ENCODE measurements at regions not wholly inside any gene's neighbourhood (a gene's known extent, or its start where the extent isn't known, plus 50 kb on each side); places are given as distances from the start of the nearest gene placed in this dataset.

GRCh38 chr1:22338071-22338765, 113.4 kb upstream of the ZBTB40 start:
- intact Hi-C loops (cut with DNase I) = no loop called here
- DNase-seq (ENCODE audit: low spot score) = peak; percentile 58

GRCh38 chr1:22339237-22339636, 112.4 kb upstream of the ZBTB40 start:
- peak; percentile 70 for DNase-seq (ENCODE audit: low spot score)
- intact Hi-C loops (cut with DNase I) = no loop called here

- DNase-seq (ENCODE audit: low spot score) = peak; percentile 13
- intact Hi-C loops (cut with DNase I) = no loop called here
Observed at GRCh38 chr1:22340066-22340465, 111.6 kb upstream of the ZBTB40 start.

- intact Hi-C loops (cut with DNase I) = no loop called here
- peak; percentile 49 for DNase-seq (ENCODE audit: low spot score)
Observed at GRCh38 chr1:22340873-22341272, 110.8 kb upstream of the ZBTB40 start.

GRCh38 chr1:22341791-22342605, 109.7 kb upstream of the ZBTB40 start:
- intact Hi-C loops (cut with DNase I) = no loop called here
- DNase-seq (ENCODE audit: low spot score) = peak; percentile 72

- intact Hi-C loops (cut with DNase I) = no loop called here
- peak; percentile 63 for DNase-seq (ENCODE audit: low spot score)
Observed at GRCh38 chr1:22342734-22343191, 108.9 kb upstream of the ZBTB40 start.

GRCh38 chr1:22343456-22344328, 108.0 kb upstream of the ZBTB40 start:
- intact Hi-C loops (cut with DNase I) = no loop called here
- DNase-seq (ENCODE audit: low spot score) = peak; percentile 60

GRCh38 chr1:22344329-22344630, 107.4 kb upstream of the ZBTB40 start:
- DNase-seq (ENCODE audit: low spot score) = no peak
- intact Hi-C loops (cut with DNase I) = no loop called here

- intact Hi-C loops (cut with DNase I) = no loop called here
- DNase-seq (ENCODE audit: low spot score) = peak; percentile 69
Observed at GRCh38 chr1:22344851-22345560, 106.6 kb upstream of the ZBTB40 start.

GRCh38 chr1:22347854-22348760, 103.5 kb upstream of the ZBTB40 start:
- intact Hi-C loops (cut with DNase I) = no loop called here
- peak; percentile 11 for DNase-seq (ENCODE audit: low spot score)

GRCh38 chr1:22349362-22350043, 102.1 kb upstream of the ZBTB40 start:
- DNase-seq (ENCODE audit: low spot score) = peak; percentile 34
- intact Hi-C loops (cut with DNase I) = no loop called here

GRCh38 chr1:22350171-22350923, 101.3 kb upstream of the ZBTB40 start:
- DNase-seq (ENCODE audit: low spot score) = no peak
- intact Hi-C loops (cut with DNase I) = no loop called here

GRCh38 chr1:22350924-22351767, 100.5 kb upstream of the ZBTB40 start:
- no peak for DNase-seq (ENCODE audit: low spot score)
- intact Hi-C loops (cut with DNase I) = no loop called here

- DNase-seq (ENCODE audit: low spot score) = no peak
- intact Hi-C loops (cut with DNase I) = no loop called here
Observed at GRCh38 chr1:22351768-22352080, 99.9 kb upstream of the ZBTB40 start.

- no peak for DNase-seq (ENCODE audit: low spot score)
- intact Hi-C loops (cut with DNase I) = no loop called here
Observed at GRCh38 chr1:22352355-22352754, 99.3 kb upstream of the ZBTB40 start.

- intact Hi-C loops (cut with DNase I) = no loop called here
- no peak for DNase-seq (ENCODE audit: low spot score)
Observed at GRCh38 chr1:22352896-22353295, 98.8 kb upstream of the ZBTB40 start.
